ENCODE measurements at regions not wholly inside any gene's neighbourhood (a gene's known extent, or its start where the extent isn't known, plus 50 kb on each side); places are given as distances from the start of the nearest gene placed in this dataset.

GRCh38 chr13:37406031-37406430, 192.5 kb downstream of the POSTN start:
- DNase-seq = no peak

- no peak for DNase-seq
Measured at GRCh38 chr13:37403776-37404527, 194.6 kb downstream of the POSTN start.

GRCh38 chr13:37401721-37402120, 196.8 kb downstream of the POSTN start:
- DNase-seq = no peak

- no peak for DNase-seq
Measured at GRCh38 chr13:37397535-37397934, 201.0 kb downstream of the POSTN start.

GRCh38 chr13:37395544-37395943, 203.0 kb downstream of the POSTN start:
- no peak for DNase-seq

GRCh38 chr13:37392389-37392788, 206.2 kb downstream of the POSTN start:
- no peak for DNase-seq

- DNase-seq = no peak
Measured at GRCh38 chr13:37390735-37391134, 207.8 kb downstream of the POSTN start.

GRCh38 chr13:37385956-37386670, 212.5 kb downstream of the POSTN start:
- no peak for DNase-seq

GRCh38 chr13:37385248-37385647, 213.3 kb downstream of the POSTN start:
- no peak for DNase-seq

GRCh38 chr13:37383856-37384370, 214.7 kb downstream of the POSTN start:
- no peak for DNase-seq

- DNase-seq = no peak
Measured at GRCh38 chr13:37383046-37383445, 215.5 kb downstream of the POSTN start.

- no peak for DNase-seq
Measured at GRCh38 chr13:37382146-37382545, 216.4 kb downstream of the POSTN start.

- no peak for DNase-seq
Measured at GRCh38 chr13:37381502-37381901, 217.1 kb downstream of the POSTN start.

- DNase-seq = no peak
Measured at GRCh38 chr13:37379841-37380240, 218.7 kb downstream of the POSTN start.

GRCh38 chr13:37375724-37376123, 222.8 kb downstream of the POSTN start:
- no peak for DNase-seq

GRCh38 chr13:37375071-37375470, 223.5 kb downstream of the POSTN start:
- no peak for DNase-seq

- DNase-seq = no peak
Measured at GRCh38 chr13:37369616-37370015, 229.0 kb downstream of the POSTN start.

- DNase-seq = no peak
Measured at GRCh38 chr13:37368501-37368900, 230.1 kb downstream of the POSTN start.

GRCh38 chr13:37366044-37366770, 232.4 kb downstream of the POSTN start:
- no peak for DNase-seq

GRCh38 chr13:37365496-37365895, 233.1 kb downstream of the POSTN start:
- no peak for DNase-seq

- no peak for DNase-seq
Measured at GRCh38 chr13:37364956-37365355, 233.6 kb downstream of the POSTN start.

GRCh38 chr13:37364007-37364406, 234.6 kb downstream of the POSTN start:
- no peak for DNase-seq

GRCh38 chr13:37361608-37362007, 237.0 kb downstream of the POSTN start:
- no peak for DNase-seq

GRCh38 chr13:37360556-37360955, 238.0 kb downstream of the POSTN start:
- DNase-seq = no peak
